Loucy (cell line): ENCODE measurements at regions not wholly inside any gene's neighbourhood (a gene's known extent, or its start where the extent isn't known, plus 50 kb on each side); places are given as distances from the start of the nearest gene placed in this dataset.

Experiments
- EZH2phosphoT487 ChIP-seq: fragments of 200-600 bp; IDR thresholded peaks from 2 replicates; pipeline ENCODE4 v1.6.1; 2018; ENCODE audit warnings: antibody characterized with exemption, mild to moderate bottlenecking, moderate library complexity, borderline replicate concordance
- TF ChIP-seq, protein P1 (sequence below): fragments of 200-600 bp; sonication (generic); conservative IDR thresholded peaks from 2 replicates; pipeline ENCODE4 v1.5.1; 2014; ENCODE audit warnings: mild to moderate bottlenecking, antibody characterized with exemption, low read length

DNA sequence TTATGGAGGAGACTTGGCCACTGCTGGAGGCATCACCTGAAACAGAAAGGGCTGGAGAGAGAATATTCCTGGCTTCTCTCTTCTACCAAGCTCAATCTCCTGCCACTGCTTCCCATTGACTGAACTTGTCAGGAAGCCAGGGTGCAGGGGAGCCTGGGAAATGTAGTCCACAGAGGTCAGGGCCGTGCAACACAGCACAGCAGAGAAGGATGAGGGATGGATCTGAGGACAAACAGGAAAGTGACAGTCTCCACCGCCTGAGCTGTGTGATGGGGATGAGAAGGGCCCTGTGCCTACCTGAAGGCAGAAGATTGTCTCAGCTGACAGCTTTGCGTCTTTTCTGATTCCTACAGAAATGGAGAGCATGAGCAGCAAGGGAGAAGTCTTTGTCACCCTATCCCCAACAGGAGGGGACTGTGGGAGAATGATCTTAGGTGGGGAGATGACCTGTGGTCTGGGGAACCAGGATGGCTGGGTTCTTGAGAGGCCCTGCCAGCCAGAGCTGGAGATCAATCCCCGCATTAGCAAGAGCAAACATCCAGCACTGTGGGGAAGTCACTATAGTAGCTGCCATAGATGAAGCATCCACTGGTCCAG is 114.2 kb downstream of the SNX5 start:
- TF ChIP-seq, protein P1, sequence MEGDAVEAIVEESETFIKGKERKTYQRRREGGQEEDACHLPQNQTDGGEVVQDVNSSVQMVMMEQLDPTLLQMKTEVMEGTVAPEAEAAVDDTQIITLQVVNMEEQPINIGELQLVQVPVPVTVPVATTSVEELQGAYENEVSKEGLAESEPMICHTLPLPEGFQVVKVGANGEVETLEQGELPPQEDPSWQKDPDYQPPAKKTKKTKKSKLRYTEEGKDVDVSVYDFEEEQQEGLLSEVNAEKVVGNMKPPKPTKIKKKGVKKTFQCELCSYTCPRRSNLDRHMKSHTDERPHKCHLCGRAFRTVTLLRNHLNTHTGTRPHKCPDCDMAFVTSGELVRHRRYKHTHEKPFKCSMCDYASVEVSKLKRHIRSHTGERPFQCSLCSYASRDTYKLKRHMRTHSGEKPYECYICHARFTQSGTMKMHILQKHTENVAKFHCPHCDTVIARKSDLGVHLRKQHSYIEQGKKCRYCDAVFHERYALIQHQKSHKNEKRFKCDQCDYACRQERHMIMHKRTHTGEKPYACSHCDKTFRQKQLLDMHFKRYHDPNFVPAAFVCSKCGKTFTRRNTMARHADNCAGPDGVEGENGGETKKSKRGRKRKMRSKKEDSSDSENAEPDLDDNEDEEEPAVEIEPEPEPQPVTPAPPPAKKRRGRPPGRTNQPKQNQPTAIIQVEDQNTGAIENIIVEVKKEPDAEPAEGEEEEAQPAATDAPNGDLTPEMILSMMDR = no peak
- TF ChIP-seq EZH2phosphoT487 = no peak
